ENCODE measurements at regions not wholly inside any gene's neighbourhood (a gene's known extent, or its start where the extent isn't known, plus 50 kb on each side); places are given as distances from the start of the nearest gene placed in this dataset.

DNA sequence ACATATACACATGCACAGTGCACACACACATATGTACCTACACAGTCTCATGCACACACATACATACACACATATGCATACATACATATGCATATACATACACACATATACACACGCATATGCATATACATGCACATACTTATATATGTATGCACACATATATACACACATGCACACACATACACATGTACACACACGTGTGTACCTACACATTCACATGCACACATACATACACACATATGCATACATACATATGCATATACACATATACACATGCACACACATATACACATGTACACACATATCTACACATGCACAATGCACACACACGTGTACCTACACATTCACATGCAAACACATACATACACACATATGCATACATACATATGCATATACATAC, 100.3 kb upstream of the TWIST2 start:
- no peak for TF ChIP-seq GABPA (IDR thresholded peaks at IDR 0.05; ENCODE audit: low read depth)
- TF ChIP-seq, protein P1, sequence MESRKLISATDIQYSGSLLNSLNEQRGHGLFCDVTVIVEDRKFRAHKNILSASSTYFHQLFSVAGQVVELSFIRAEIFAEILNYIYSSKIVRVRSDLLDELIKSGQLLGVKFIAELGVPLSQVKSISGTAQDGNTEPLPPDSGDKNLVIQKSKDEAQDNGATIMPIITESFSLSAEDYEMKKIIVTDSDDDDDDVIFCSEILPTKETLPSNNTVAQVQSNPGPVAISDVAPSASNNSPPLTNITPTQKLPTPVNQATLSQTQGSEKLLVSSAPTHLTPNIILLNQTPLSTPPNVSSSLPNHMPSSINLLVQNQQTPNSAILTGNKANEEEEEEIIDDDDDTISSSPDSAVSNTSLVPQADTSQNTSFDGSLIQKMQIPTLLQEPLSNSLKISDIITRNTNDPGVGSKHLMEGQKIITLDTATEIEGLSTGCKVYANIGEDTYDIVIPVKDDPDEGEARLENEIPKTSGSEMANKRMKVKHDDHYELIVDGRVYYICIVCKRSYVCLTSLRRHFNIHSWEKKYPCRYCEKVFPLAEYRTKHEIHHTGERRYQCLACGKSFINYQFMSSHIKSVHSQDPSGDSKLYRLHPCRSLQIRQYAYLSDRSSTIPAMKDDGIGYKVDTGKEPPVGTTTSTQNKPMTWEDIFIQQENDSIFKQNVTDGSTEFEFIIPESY (IDR thresholded peaks at IDR 0.05; ENCODE audit: borderline replicate concordance, low read depth): no peak
- TF ChIP-seq GATA2 (CRISPR knock-in tag; IDR thresholded peaks at IDR 0.05): no peak
- no peak for TF ChIP-seq TCF12 (IDR thresholded peaks at IDR 0.05)
- no peak for TF ChIP-seq RFX5 (IDR thresholded peaks at IDR 0.05; ENCODE audit: low read length)
- TF ChIP-seq, protein P2, sequence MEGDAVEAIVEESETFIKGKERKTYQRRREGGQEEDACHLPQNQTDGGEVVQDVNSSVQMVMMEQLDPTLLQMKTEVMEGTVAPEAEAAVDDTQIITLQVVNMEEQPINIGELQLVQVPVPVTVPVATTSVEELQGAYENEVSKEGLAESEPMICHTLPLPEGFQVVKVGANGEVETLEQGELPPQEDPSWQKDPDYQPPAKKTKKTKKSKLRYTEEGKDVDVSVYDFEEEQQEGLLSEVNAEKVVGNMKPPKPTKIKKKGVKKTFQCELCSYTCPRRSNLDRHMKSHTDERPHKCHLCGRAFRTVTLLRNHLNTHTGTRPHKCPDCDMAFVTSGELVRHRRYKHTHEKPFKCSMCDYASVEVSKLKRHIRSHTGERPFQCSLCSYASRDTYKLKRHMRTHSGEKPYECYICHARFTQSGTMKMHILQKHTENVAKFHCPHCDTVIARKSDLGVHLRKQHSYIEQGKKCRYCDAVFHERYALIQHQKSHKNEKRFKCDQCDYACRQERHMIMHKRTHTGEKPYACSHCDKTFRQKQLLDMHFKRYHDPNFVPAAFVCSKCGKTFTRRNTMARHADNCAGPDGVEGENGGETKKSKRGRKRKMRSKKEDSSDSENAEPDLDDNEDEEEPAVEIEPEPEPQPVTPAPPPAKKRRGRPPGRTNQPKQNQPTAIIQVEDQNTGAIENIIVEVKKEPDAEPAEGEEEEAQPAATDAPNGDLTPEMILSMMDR (IDR thresholded peaks at IDR 0.05): no peak
- TF ChIP-seq MAX (IDR thresholded peaks at IDR 0.05; ENCODE audit: low read depth): no peak
- TF ChIP-seq PBX3 (IDR thresholded peaks at IDR 0.05): no peak
- TF ChIP-seq, protein P3, sequence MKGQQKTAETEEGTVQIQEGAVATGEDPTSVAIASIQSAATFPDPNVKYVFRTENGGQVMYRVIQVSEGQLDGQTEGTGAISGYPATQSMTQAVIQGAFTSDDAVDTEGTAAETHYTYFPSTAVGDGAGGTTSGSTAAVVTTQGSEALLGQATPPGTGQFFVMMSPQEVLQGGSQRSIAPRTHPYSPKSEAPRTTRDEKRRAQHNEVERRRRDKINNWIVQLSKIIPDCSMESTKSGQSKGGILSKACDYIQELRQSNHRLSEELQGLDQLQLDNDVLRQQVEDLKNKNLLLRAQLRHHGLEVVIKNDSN (IDR thresholded peaks at IDR 0.05; ENCODE audit: borderline replicate concordance, low read depth): no peak
- TF ChIP-seq JUND (IDR thresholded peaks at IDR 0.05): no peak
- TF ChIP-seq EZH2phosphoT487 (IDR thresholded peaks at IDR 0.05; ENCODE audit: borderline replicate concordance, low read depth): no peak
- TF ChIP-seq SMC3 (IDR thresholded peaks at IDR 0.05; ENCODE audit: low read depth, low read length): no peak
- TF ChIP-seq CHD2 (IDR thresholded peaks at IDR 0.05; ENCODE audit: low read length, partially characterized antibody): no peak
- no peaks in the 10 kb centered on the region for H4K20me1 ChIP-seq (ENCODE audit: insufficient read depth)
- CTCF ChIA-PET: no interaction called here
- H3F3A ChIP-seq (replicated peaks; ENCODE audit: insufficient read depth): no peaks in the 10 kb centered on the region
- H3K4me2 ChIP-seq: no peak overlapping the region
- H3K79me2 ChIP-seq (ENCODE audit: insufficient read depth): no peaks in the 10 kb centered on the region
- DNase-seq: no peak
- 43% methylated on average over 3 of the region's 3 CpGs for WGBS (ENCODE audit: low lambda C conversion rate)
- no peaks in the 10 kb centered on the region for H3K4me1 ChIP-seq (ENCODE audit: control insufficient read depth in 1 of 2, insufficient read depth in 2 of 2, low read depth in 1 of 2, low read length in 1 of 2)
- no peaks in the 10 kb centered on the region for H3K9me3 ChIP-seq
- no peaks in the 10 kb centered on the region for H3K36me3 ChIP-seq (replicated peaks in 1 of 2; ENCODE audit: control insufficient read depth in 1 of 2, insufficient read depth in 2 of 2, low read length in 1 of 2)
- no peak overlapping the region for H2AFZ ChIP-seq (ENCODE audit: low read depth)
- no peaks in the 10 kb centered on the region for H3K27me3 ChIP-seq (ENCODE audit: insufficient read depth)
- H3K9ac ChIP-seq: no peak overlapping the region
- H3K4me3 ChIP-seq (ENCODE audit: low read depth in 2 of 2, low read length in 1 of 2): no peak overlapping the region
- H3K9me2 ChIP-seq: no peaks in the 10 kb centered on the region
- H3K27ac ChIP-seq (ENCODE audit: low read depth in 2 of 2, low read length in 1 of 2): no peak overlapping the region
- POLR2A ChIA-PET: no interaction called here

Data from SK-N-SH (cell line).